ENCODE measurements at regions not wholly inside any gene's neighbourhood (a gene's known extent, or its start where the extent isn't known, plus 50 kb on each side); places are given as distances from the start of the nearest gene placed in this dataset.

DNA sequence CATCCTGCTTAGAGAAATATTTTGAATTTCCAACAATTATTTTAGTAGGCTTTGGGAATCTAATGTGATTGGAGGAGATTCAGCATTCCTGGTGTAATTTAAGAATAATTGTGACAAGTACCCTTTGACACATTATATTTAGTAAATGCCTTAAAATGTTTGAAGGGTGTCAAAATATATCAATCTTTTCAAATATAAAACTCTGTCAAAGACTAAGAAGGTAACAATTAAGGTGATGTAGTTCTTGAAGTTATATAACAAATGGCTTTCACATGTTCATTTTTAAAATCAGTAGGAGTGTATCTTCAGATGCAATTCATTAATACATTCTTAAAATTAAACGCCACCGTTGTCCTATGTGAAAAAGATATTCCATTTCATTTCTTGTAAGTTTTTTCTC, 1977.1 kb upstream of the CDH9 start:
- TF ChIP-seq POLR2A (IDR thresholded peaks at IDR 0.05; ENCODE audit: extremely low read depth, insufficient read length): no peak
- TF ChIP-seq, protein P1, sequence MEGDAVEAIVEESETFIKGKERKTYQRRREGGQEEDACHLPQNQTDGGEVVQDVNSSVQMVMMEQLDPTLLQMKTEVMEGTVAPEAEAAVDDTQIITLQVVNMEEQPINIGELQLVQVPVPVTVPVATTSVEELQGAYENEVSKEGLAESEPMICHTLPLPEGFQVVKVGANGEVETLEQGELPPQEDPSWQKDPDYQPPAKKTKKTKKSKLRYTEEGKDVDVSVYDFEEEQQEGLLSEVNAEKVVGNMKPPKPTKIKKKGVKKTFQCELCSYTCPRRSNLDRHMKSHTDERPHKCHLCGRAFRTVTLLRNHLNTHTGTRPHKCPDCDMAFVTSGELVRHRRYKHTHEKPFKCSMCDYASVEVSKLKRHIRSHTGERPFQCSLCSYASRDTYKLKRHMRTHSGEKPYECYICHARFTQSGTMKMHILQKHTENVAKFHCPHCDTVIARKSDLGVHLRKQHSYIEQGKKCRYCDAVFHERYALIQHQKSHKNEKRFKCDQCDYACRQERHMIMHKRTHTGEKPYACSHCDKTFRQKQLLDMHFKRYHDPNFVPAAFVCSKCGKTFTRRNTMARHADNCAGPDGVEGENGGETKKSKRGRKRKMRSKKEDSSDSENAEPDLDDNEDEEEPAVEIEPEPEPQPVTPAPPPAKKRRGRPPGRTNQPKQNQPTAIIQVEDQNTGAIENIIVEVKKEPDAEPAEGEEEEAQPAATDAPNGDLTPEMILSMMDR (IDR thresholded peaks at IDR 0.05; ENCODE audit: low read depth, low read length): no peak
- TF ChIP-seq, protein P2, sequence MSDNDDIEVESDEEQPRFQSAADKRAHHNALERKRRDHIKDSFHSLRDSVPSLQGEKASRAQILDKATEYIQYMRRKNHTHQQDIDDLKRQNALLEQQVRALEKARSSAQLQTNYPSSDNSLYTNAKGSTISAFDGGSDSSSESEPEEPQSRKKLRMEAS (IDR thresholded peaks at IDR 0.05; ENCODE audit: low read depth, low read length): no peak
